Neural cell (in vitro differentiated cells): ENCODE measurements at regions not wholly inside any gene's neighbourhood (a gene's known extent, or its start where the extent isn't known, plus 50 kb on each side); places are given as distances from the start of the nearest gene placed in this dataset.
A peak's percentile ranks its signal among the peaks of the same experiment; 100 is the strongest.

Experiments
- H2AFZ ChIP-seq: fragments of 200-600, 300-800 bp; sonication (generic), shearing (Covaris generic); 2 replicates; pipeline ENCODE4 v1.6.0; 2014; ENCODE audit warnings: low read depth, mild to moderate bottlenecking, antibody characterized with exemption, low read length, moderate library complexity
- H3F3A ChIP-seq: fragments of 200-600 bp; shearing (Covaris generic); 2 replicates; pipeline ENCODE4 v1.6.1; 2016; ENCODE audit warnings: mild to moderate bottlenecking, moderate library complexity, mixed read lengths, antibody characterized with exemption, low read length; ENCODE audit not compliant: insufficient read depth, poor library complexity, severe bottlenecking
- H3K27ac ChIP-seq: fragments of 200-600, 300-800 bp; sonication (generic), shearing (Covaris generic); 2 replicates; pipeline ENCODE4 v1.5.1; 2014; ENCODE audit warnings: mild to moderate bottlenecking, low read length, moderate library complexity
- H3K27me3 ChIP-seq: fragments of 300-800, 200-600 bp; sonication (generic), shearing (Covaris generic); 2 replicates; pipeline ENCODE4 v1.6.0; 2014; ENCODE audit warnings: mild to moderate bottlenecking, low read depth, low read length, moderate library complexity; ENCODE audit not compliant: insufficient read depth
- H3K36me3 ChIP-seq: fragments of 300-800, 200-600 bp; sonication (generic), shearing (Covaris generic); 2 replicates; pipeline ENCODE4 v1.5.1; 2014; ENCODE audit warnings: mild to moderate bottlenecking, antibody characterized with exemption, low read length, moderate library complexity; ENCODE audit not compliant: insufficient read depth
- H3K4me2 ChIP-seq: fragments of 300-800, 200-600 bp; sonication (generic), shearing (Covaris generic); 2 replicates; pipeline ENCODE4 v1.6.0; 2014; ENCODE audit warnings: mild to moderate bottlenecking, low read length
- H3K4me3 ChIP-seq: fragments of 300-800, 200-600 bp; sonication (generic), shearing (Covaris generic); 2 replicates; pipeline ENCODE4 v1.5.1; 2014; ENCODE audit warnings: mild to moderate bottlenecking, low read length, moderate library complexity
- H3K79me2 ChIP-seq: fragments of 200-600 bp; shearing (Covaris generic); replicated peaks from 2 replicates; pipeline ENCODE4 v1.6.0; 2014; ENCODE audit warnings: mild to moderate bottlenecking, low read length, moderate library complexity; ENCODE audit not compliant: insufficient read depth
- H3K9ac ChIP-seq: fragments of 300-800, 200-600 bp; sonication (generic), shearing (Covaris generic); 2 replicates; pipeline ENCODE4 v1.6.1; 2016; ENCODE audit warnings: mild to moderate bottlenecking, low read length, mixed read lengths
- H3K9me2 ChIP-seq: fragments of 200-600 bp; shearing (Covaris generic); 2 replicates; pipeline ENCODE4 v1.6.1; 2016; ENCODE audit warnings: mild to moderate bottlenecking, low read length, mixed read lengths; ENCODE audit not compliant: insufficient read depth
- H3K9me3 ChIP-seq: fragments of 200-600, 300-800 bp; sonication (generic), shearing (Covaris generic); 2 replicates; pipeline ENCODE4 v1.6.1; 2016; ENCODE audit warnings: mild to moderate bottlenecking, mixed run types, low read length, moderate library complexity, mixed read lengths
- H4K20me1 ChIP-seq: fragments of 200-600 bp; shearing (Covaris generic); 2 replicates; pipeline ENCODE4 v1.6.1; 2016; ENCODE audit warnings: mild to moderate bottlenecking, mixed run types; ENCODE audit not compliant: insufficient read depth
- CTCF ChIP-seq: fragments of 450-650 bp; IDR thresholded peaks from 2 replicates; pipeline ENCODE4 v1.5.1; 2014; ENCODE audit warnings: antibody characterized with exemption, mild to moderate bottlenecking, moderate library complexity; ENCODE audit not compliant: poor library complexity, severe bottlenecking
- EP300 ChIP-seq: fragments of 450-650 bp; conservative IDR thresholded peaks from 2 replicates; pipeline ENCODE4 v1.6.1; 2014; ENCODE audit warnings: antibody characterized with exemption, mild to moderate bottlenecking, moderate library complexity; ENCODE audit not compliant: poor library complexity, severe bottlenecking
- EZH2 ChIP-seq: fragments of 200-600, 300-800 bp; shearing (Covaris generic), sonication (generic); IDR thresholded peaks from 2 replicates; pipeline ENCODE4 v1.6.1; 2014; ENCODE audit warnings: antibody characterized with exemption, low read length, borderline replicate concordance, mild to moderate bottlenecking; ENCODE audit not compliant: insufficient read depth, poor library complexity, severe bottlenecking
- MXI1 ChIP-seq: fragments of 450-650 bp; conservative IDR thresholded peaks from 2 replicates; pipeline ENCODE4 v1.6.1; 2014; ENCODE audit warnings: antibody characterized with exemption, mild to moderate bottlenecking; ENCODE audit not compliant: poor library complexity, severe bottlenecking
- POLR2AphosphoS5 ChIP-seq: IDR thresholded peaks from 2 replicates; pipeline ENCODE4 v1.6.1; 2012
- RAD21 ChIP-seq: fragments of 450-650 bp; conservative IDR thresholded peaks from 2 replicates; pipeline ENCODE4 v1.6.1; 2014; ENCODE audit warnings: antibody characterized with exemption, mild to moderate bottlenecking, moderate library complexity
- REST ChIP-seq: IDR thresholded peaks from 2 replicates; pipeline ENCODE4 v1.6.1; 2012; ENCODE audit warnings: borderline replicate concordance
- SMC3 ChIP-seq: fragments of 450-650 bp; conservative IDR thresholded peaks from 2 replicates; pipeline ENCODE4 v1.6.1; 2014; ENCODE audit warnings: antibody characterized with exemption, mild to moderate bottlenecking, moderate library complexity; ENCODE audit not compliant: poor library complexity
- TAF1 ChIP-seq: IDR thresholded peaks from 2 replicates; pipeline ENCODE4 v1.6.1; 2012; ENCODE audit warnings: low read depth

GRCh38 chr10:4765428-4765827, 60.6 kb upstream of the AKR1E2 start:
- Histone ChIP-seq H3K9me2 (no peaks in the 10 kb centered on the region), H3K27me3 (no peaks in the 10 kb centered on the region), H4K20me1 (no peaks in the 10 kb centered on the region), H3K27ac (no peak overlapping the region), H3K4me3 (no peak overlapping the region), H3K79me2 (no peaks in the 10 kb centered on the region), H3K9me3 (no peaks in the 10 kb centered on the region), H3K9ac (no peak overlapping the region), H3K4me2 (no peak overlapping the region), H3K36me3 (no peaks in the 10 kb centered on the region), H2AFZ (no peak overlapping the region), H3F3A (no peaks in the 10 kb centered on the region)
- TF ChIP-seq TAF1 = no peak
- TF ChIP-seq RAD21 = no peak
- no peak for TF ChIP-seq EZH2
- TF ChIP-seq MXI1 = no peak
- TF ChIP-seq EP300 = no peak
- no peak for TF ChIP-seq POLR2AphosphoS5
- TF ChIP-seq REST = no peak
- TF ChIP-seq SMC3 = no peak
- TF ChIP-seq CTCF = no peak

- no peak overlapping the region for H3K27ac ChIP-seq
- no peak overlapping the region for H3K4me2 ChIP-seq
- no peaks in the 10 kb centered on the region for H3K9me2 ChIP-seq
- H3K27me3 ChIP-seq = no peaks in the 10 kb centered on the region
- TF ChIP-seq RAD21 = peak; percentile 20
- no peak for TF ChIP-seq POLR2AphosphoS5
- no peak for TF ChIP-seq SMC3
- H4K20me1 ChIP-seq = no peaks in the 10 kb centered on the region
- no peak overlapping the region for H2AFZ ChIP-seq
- H3K36me3 ChIP-seq = no peaks in the 10 kb centered on the region
- no peaks in the 10 kb centered on the region for H3K79me2 ChIP-seq
- H3F3A ChIP-seq = no peaks in the 10 kb centered on the region
- H3K9me3 ChIP-seq = no peaks in the 10 kb centered on the region
- H3K4me3 ChIP-seq = no peak overlapping the region
- no peak overlapping the region for H3K9ac ChIP-seq
These were observed 62.0 kb upstream of the AKR1E2 start for GRCh38 chr10:4763960-4764428.

GRCh38 chr10:4763513-4763912, 62.5 kb upstream of the AKR1E2 start:
- Histone ChIP-seq H3K9ac (no peak overlapping the region), H3K4me3 (no peak overlapping the region), H4K20me1 (no peaks in the 10 kb centered on the region), H3K36me3 (no peaks in the 10 kb centered on the region), H2AFZ (no peak overlapping the region), H3K9me3 (no peaks in the 10 kb centered on the region), H3K4me2 (no peak overlapping the region), H3F3A (no peaks in the 10 kb centered on the region), H3K79me2 (no peaks in the 10 kb centered on the region), H3K9me2 (no peaks in the 10 kb centered on the region), H3K27me3 (no peaks in the 10 kb centered on the region), H3K27ac (no peak overlapping the region)
- no peak for TF ChIP-seq MXI1
- no peak for TF ChIP-seq RAD21
- no peak for TF ChIP-seq TAF1
- TF ChIP-seq SMC3 = no peak
- no peak for TF ChIP-seq POLR2AphosphoS5
- TF ChIP-seq EP300 = no peak
- TF ChIP-seq CTCF = no peak
- no peak for TF ChIP-seq EZH2
- TF ChIP-seq REST = no peak
